AG09319 (cell line): ENCODE measurements at regions not wholly inside any gene's neighbourhood (a gene's known extent, or its start where the extent isn't known, plus 50 kb on each side); places are given as distances from the start of the nearest gene placed in this dataset.

Source experiments
- DNase-seq: peaks from one replicate; pipeline ENCODE4 v3.0.0-alpha.2; 2010; ENCODE audit warnings: low read depth; ENCODE audit errors: extremely low read depth
- CTCF ChIP-seq: IDR thresholded peaks from 2 replicates; pipeline ENCODE4 v1.5.1; 2011; ENCODE audit warnings: low read depth, mild to moderate bottlenecking, inconsistent platforms, low read length, moderate library complexity

- no peak for TF ChIP-seq CTCF
- no peak for DNase-seq
These were observed 159.7 kb upstream of the FBXO11 start for GRCh38 chr2:48066000-48066399.

GRCh38 chr2:48069769-48070168 lies 163.5 kb upstream of the FBXO11 start:
- TF ChIP-seq CTCF: no peak
- DNase-seq: no peak

- no peak for TF ChIP-seq CTCF
- DNase-seq: no peak
These were observed 164.1 kb upstream of the FBXO11 start for GRCh38 chr2:48070415-48070814.

GRCh38 chr2:48072583-48072982 lies 166.3 kb upstream of the FBXO11 start:
- DNase-seq: no peak

GRCh38 chr2:48075631-48076030 lies 169.3 kb upstream of the FBXO11 start:
- no peak for DNase-seq
- no peak for TF ChIP-seq CTCF

More at GRCh38 chr2:48072583-48072982, 166.3 kb upstream of the FBXO11 start:
- no peak for TF ChIP-seq CTCF

- no peak for TF ChIP-seq CTCF
These were observed 174.4 kb upstream of the FBXO11 start for GRCh38 chr2:48080534-48081316.

GRCh38 chr2:48081317-48081628 lies 175.0 kb upstream of the FBXO11 start:
- TF ChIP-seq CTCF: no peak
- DNase-seq: no peak

More at GRCh38 chr2:48080534-48081316, 174.4 kb upstream of the FBXO11 start:
- no peak for DNase-seq
